ENCODE measurements at regions not wholly inside any gene's neighbourhood (a gene's known extent, or its start where the extent isn't known, plus 50 kb on each side); places are given as distances from the start of the nearest gene placed in this dataset.

GRCh38 chr14:104348741-104349140, 210.4 kb downstream of the KIF26A start:
- H3K27ac Mint-ChIP-seq: no peak overlapping the region
- ChIA-PET POLR2A (no interaction called here), CTCF (no interaction called here)
- H3K27ac ChIP-seq (ENCODE audit: low read depth in 1 of 2, low read length in 2 of 2): no peak overlapping the region
- DNase-seq (peak in 1 of 14 experiments; percentile 24), ATAC-seq (ENCODE audit: poor library complexity) (no peak)
- no peak for TF ChIP-seq CTCF (IDR thresholded peaks at IDR 0.05)
- H3K4me1 ChIP-seq (ENCODE audit: insufficient read depth, low read length): no peaks in the 10 kb centered on the region
- H3K4me1 Mint-ChIP-seq (ENCODE audit: low read depth): no peaks in the 10 kb centered on the region
- H3K27me3 ChIP-seq (ENCODE audit: control insufficient read depth in 1 of 2, insufficient read depth in 2 of 2, low read length in 2 of 2): peaks cover 3% of the 10 kb centered on the region in 2 experiments
- H3K36me3 ChIP-seq (ENCODE audit: insufficient read depth, low read length): no peaks in the 10 kb centered on the region
- H3K9me3 Mint-ChIP-seq: peaks cover 2% of the 10 kb centered on the region
- no peak overlapping the region for H3K4me3 ChIP-seq (ENCODE audit: low read length)
- intact Hi-C loops (cut with DNase I, micrococcal nuclease): no loop called here
- H3K36me3 Mint-ChIP-seq (ENCODE audit: low read depth): no peaks in the 10 kb centered on the region
- H3K4me3 Mint-ChIP-seq: no peak overlapping the region
- H3K27me3 Mint-ChIP-seq: peaks cover 11% of the 10 kb centered on the region
- peaks cover 0 to 10% of the 10 kb centered on the region in 2 experiments for H3K9me3 ChIP-seq (ENCODE audit: control insufficient read depth in 1 of 2, insufficient read depth in 1 of 2, low read length in 2 of 2)

- POLR2A ChIA-PET: no interaction called here
- no peaks in the 10 kb centered on the region for H3K36me3 ChIP-seq (ENCODE audit: insufficient read depth, low read length)
- Mint-ChIP-seq H3K9me3 (peaks cover 2% of the 10 kb centered on the region), H3K27me3 (peaks cover 9% of the 10 kb centered on the region), H3K27ac (no peak overlapping the region), H3K4me3 (no peak overlapping the region), H3K36me3 (ENCODE audit: low read depth) (no peaks in the 10 kb centered on the region), H3K4me1 (ENCODE audit: low read depth) (no peaks in the 10 kb centered on the region)
- CTCF ChIA-PET: no interaction called here
- intact Hi-C loops (cut with DNase I, micrococcal nuclease): no loop called here
- no peak overlapping the region for H3K4me3 ChIP-seq (ENCODE audit: low read length)
- peaks cover 0 to 2% of the 10 kb centered on the region in 2 experiments for H3K27me3 ChIP-seq (ENCODE audit: control insufficient read depth in 1 of 2, insufficient read depth in 2 of 2, low read length in 2 of 2)
- peaks cover 4% of the 10 kb centered on the region for H3K4me1 ChIP-seq (ENCODE audit: insufficient read depth, low read length)
- peaks cover 0 to 10% of the 10 kb centered on the region in 2 experiments for H3K9me3 ChIP-seq (ENCODE audit: control insufficient read depth in 1 of 2, insufficient read depth in 1 of 2, low read length in 2 of 2)
- no peak for TF ChIP-seq CTCF (IDR thresholded peaks at IDR 0.05)
- DNase-seq (peak in 1 of 14 experiments; percentile 15), ATAC-seq (ENCODE audit: poor library complexity) (no peak)
- H3K27ac ChIP-seq (ENCODE audit: low read depth in 1 of 2, low read length in 2 of 2): no peak overlapping the region
Measured at GRCh38 chr14:104349950-104350349, 211.6 kb downstream of the KIF26A start.

- DNase-seq: peak in 1 of 14 experiments; percentile 21
- Histone ChIP-seq H3K36me3 (ENCODE audit: insufficient read depth, low read length) (no peaks in the 10 kb centered on the region), H3K4me1 (ENCODE audit: insufficient read depth, low read length) (peaks cover 4% of the 10 kb centered on the region), H3K9me3 (ENCODE audit: control insufficient read depth in 1 of 2, insufficient read depth in 1 of 2, low read length in 2 of 2) (peaks cover 0 to 10% of the 10 kb centered on the region in 2 experiments), H3K4me3 (ENCODE audit: low read length) (no peak overlapping the region), H3K27me3 (ENCODE audit: control insufficient read depth in 1 of 2, insufficient read depth in 2 of 2, low read length in 2 of 2) (no peaks in the 10 kb centered on the region), H3K27ac (ENCODE audit: low read depth in 1 of 2, low read length in 2 of 2) (no peak overlapping the region)
- Mint-ChIP-seq H3K9me3 (peaks cover 2% of the 10 kb centered on the region), H3K27ac (no peak overlapping the region), H3K36me3 (ENCODE audit: low read depth) (no peaks in the 10 kb centered on the region), H3K4me1 (ENCODE audit: low read depth) (no peaks in the 10 kb centered on the region), H3K4me3 (no peak overlapping the region), H3K27me3 (peaks cover 4% of the 10 kb centered on the region)
- CTCF ChIA-PET: no interaction called here
- intact Hi-C loops (cut with DNase I, micrococcal nuclease): no loop called here
- POLR2A ChIA-PET: no interaction called here
- ATAC-seq (ENCODE audit: poor library complexity): no peak
- no peak for TF ChIP-seq CTCF (IDR thresholded peaks at IDR 0.05)
Measured at GRCh38 chr14:104350463-104351185, 212.2 kb downstream of the KIF26A start.
